VCaP (cell line): ENCODE measurements at regions not wholly inside any gene's neighbourhood (a gene's known extent, or its start where the extent isn't known, plus 50 kb on each side); places are given as distances from the start of the nearest gene placed in this dataset.

Experiments used
- H3K27ac ChIP-seq: fragments of 450-650 bp; 2 replicates; pipeline ENCODE4 v1.5.1; 2017
- TF ChIP-seq, protein P1 (sequence below): fragments of 450-650 bp; conservative IDR thresholded peaks from 2 replicates; pipeline ENCODE4 v1.5.1; 2017; ENCODE audit warnings: mild to moderate bottlenecking, moderate library complexity

DNA sequence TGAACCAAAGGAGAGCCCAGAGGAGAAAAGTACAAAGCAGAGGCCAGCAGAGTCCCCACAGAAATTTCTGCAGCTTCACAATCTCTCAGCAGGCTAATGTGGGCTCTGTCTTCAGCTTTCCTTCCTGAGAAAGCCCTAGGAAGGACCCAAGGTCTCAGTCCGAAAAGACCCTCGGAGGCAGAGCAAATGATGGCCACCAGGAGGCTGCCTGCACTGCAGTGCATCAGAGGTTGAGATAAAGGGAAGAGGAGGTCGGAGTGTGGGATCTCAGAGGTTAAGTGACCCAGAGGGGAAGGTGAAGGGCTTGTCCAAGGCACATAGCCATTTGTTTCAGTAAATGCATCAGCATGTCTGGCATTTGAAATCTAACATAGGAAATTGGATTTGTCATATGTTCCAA is 299.1 kb upstream of the SLC14A2 start:
- TF ChIP-seq, protein P1, sequence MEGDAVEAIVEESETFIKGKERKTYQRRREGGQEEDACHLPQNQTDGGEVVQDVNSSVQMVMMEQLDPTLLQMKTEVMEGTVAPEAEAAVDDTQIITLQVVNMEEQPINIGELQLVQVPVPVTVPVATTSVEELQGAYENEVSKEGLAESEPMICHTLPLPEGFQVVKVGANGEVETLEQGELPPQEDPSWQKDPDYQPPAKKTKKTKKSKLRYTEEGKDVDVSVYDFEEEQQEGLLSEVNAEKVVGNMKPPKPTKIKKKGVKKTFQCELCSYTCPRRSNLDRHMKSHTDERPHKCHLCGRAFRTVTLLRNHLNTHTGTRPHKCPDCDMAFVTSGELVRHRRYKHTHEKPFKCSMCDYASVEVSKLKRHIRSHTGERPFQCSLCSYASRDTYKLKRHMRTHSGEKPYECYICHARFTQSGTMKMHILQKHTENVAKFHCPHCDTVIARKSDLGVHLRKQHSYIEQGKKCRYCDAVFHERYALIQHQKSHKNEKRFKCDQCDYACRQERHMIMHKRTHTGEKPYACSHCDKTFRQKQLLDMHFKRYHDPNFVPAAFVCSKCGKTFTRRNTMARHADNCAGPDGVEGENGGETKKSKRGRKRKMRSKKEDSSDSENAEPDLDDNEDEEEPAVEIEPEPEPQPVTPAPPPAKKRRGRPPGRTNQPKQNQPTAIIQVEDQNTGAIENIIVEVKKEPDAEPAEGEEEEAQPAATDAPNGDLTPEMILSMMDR = no peak

DNA sequence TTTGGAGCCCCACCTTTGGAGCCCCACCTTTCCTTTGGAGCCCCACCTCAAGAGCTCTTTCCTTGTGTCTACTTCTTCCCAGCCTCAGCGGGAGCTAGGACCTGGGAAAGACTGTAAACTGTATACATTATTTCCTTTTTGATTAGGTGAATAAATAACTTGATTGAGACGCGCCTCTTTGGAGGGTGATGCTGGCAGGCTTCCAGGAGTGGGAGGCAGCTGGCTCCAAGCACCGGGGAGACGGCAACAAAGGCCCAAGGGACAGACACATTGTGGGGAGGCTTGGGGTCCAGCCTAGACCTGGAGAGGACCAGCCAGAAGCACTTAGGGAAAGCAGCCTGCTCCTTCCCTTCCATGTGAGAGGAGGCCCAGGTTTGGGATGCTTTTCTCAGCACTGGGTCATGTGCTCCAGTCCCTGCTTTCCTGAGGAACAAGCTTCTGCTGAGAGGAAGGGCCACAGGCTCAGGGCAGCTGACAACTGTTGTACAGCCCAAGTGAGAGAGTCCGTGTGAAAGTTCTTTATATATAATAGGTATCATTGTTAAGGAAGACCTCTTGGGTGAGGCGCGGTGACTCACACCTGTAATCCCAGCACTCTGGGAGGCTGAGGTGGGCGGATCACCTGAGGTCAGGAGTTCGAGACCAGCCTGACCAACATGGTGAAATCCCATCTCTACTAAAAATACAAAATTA is 297.2 kb upstream of the SLC14A2 start:
- no peak overlapping the region for H3K27ac ChIP-seq
- TF ChIP-seq, protein P1 = no peak

More for the DNA sequence above, 299.1 kb upstream of the SLC14A2 start:
- H3K27ac ChIP-seq = no peak overlapping the region

DNA sequence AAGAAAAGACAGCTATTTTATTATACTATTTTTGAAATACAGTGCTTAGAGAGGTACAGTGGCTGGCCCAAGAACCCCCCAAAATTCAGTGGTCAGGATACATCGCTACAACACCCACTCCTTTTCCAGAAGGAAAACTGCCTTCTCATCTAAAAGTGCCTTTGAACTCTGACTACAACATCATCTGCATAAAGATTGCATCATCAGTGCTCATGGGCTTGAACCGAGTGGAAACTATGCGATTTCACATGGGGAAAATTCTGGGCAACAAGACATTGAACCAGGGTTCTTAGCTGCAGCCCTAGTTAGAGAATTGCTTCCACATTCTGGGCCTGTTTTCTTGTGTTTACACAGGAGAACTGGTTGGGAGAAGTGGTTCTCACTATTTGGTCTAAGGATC is 294.6 kb upstream of the SLC14A2 start:
- H3K27ac ChIP-seq = no peak overlapping the region
- TF ChIP-seq, protein P1 = no peak

DNA sequence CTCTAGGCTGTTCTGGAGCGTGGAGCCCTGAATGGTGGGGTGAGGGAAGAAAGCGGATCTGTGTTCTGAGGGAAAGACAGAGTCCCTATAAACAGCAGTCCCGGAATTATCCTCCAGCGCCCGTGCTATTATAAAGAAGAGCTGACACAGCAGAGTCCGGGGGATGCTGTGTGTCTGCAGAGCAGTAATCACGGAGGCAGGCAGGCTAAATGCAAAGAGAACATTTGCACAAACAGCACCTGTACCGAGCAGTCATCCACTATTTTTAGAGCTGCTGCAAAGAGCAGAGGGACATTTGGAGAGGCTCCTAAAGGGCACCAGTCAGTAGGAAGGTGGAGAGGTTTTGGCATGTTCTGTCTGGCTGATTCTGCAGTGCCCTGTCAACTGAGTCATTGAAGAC is 293.8 kb upstream of the SLC14A2 start:
- no peak overlapping the region for H3K27ac ChIP-seq
- TF ChIP-seq, protein P1 = no peak

DNA sequence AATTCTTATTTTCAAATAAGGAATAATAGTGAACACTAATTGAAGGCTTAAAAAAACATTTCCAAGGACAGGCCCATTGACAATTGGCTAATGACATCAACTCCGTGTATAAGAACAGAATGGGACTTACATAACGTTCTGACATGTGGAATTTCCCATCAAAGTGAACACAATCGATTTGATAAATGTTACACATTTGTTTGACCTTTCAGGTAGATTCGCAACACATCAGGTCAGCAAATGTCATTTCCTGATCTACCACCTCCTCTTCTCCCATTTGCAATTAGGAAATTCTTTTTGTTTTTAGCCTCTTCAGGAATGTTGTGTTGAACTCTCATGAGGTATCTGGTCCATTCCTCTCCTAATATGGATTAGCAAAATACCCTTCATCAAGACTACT is 292.9 kb upstream of the SLC14A2 start:
- H3K27ac ChIP-seq = no peak overlapping the region
- TF ChIP-seq, protein P1 = no peak

DNA sequence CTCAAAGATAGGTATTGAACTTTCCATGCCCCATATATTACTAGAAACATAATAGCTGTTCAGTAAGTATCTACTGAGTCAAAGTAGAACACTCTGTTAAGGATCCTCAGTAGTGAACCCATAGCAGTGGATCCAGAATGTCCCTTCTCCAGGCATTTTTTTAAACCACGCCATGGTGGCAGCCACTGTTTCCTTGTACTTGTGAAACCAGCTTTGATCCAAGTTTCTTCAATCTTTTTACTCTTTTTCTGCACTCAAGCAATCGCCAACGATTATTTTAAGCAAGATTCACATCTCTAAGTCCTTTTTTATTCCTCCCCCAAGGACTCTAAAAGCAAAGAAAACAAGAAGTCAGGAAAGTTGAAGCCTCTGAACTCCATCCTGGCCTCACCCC is 291.2 kb upstream of the SLC14A2 start:
- TF ChIP-seq, protein P1 = no peak
- H3K27ac ChIP-seq = no peak overlapping the region

DNA sequence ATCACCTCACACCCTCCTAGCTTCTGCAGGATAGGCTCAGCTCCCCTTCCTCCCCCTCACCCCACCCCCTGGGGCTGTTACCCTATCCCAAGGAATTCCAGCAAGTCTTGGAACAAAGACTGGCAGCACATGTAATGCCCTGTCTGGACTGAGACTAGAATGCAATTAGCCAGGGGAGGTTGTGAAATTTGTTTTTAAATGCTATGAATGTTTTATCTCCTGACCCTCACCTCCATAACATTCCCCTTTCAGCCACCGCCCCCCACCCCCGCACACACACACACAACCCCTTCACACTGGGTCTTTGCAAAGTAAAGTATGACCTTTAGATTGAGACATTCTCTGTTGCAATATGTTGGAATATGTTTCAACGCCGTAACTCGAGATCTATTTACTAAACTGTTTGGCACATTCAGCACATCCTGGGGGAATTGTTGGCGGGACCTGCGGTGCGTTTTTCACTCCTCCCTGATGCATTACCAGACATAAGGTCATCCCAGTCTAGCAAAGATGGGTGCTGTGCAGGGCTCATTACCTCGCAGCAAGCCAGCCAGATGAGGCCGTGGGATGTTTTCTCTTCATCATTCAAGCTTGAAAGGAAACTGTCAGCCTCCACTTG is 290.7 kb upstream of the SLC14A2 start:
- TF ChIP-seq, protein P1 = no peak
- H3K27ac ChIP-seq = no peak overlapping the region
